T-cell (primary cell): ENCODE measurements at regions not wholly inside any gene's neighbourhood (a gene's known extent, or its start where the extent isn't known, plus 50 kb on each side); places are given as distances from the start of the nearest gene placed in this dataset.

Experiments used
- ATAC-seq, 4 experiments: fragments of 200-7000 bp in 3 of 4; fragments of 150-1000 bp in 1 of 4; cut with Tn5 transposase; replicated peaks in 1 of 4; 1 replicate in 3 of 4; 2 replicates in 1 of 4; pipeline ENCODE4 v1.10.0; 2021; ENCODE audit warnings: moderate library complexity in 3 of 4, mild to moderate bottlenecking in 2 of 4, moderate number of reproducible peaks in 1 of 4
- CTCF ChIA-PET, 2 donors: fragments of 300-600 bp; sonication (Branson Sonifier 250); formaldehyde crosslinking; loops; one replicate each; lab custom pipeline; 2022; ENCODE audit warnings: antibody characterized with exemption in 2 of 2; lab: Charles Lee
- POLR2A ChIA-PET, 2 donors: fragments of 300-600 bp; sonication (Branson Sonifier 250); formaldehyde crosslinking; loops; one replicate each; lab custom pipeline; 2022; ENCODE audit warnings: antibody characterized with exemption in 2 of 2; lab: Charles Lee
- DNase-seq, 35 experiments: peaks; one replicate each; pipeline versions ENCODE4 v3.0.0 to v3.0.0-alpha.2; 2013 to 2023
- H3K27ac ChIP-seq: one replicate; pipeline ENCODE4 v1.5.1; 2013; ENCODE audit warnings: low read length
- H3K27me3 ChIP-seq, 2 experiments: replicated peaks in 1 of 2; 1 replicate in 1 of 2; 2 replicates in 1 of 2; pipeline versions ENCODE4 v1.6.1 to v1.7.0; 2013; ENCODE audit warnings: low read length in 1 of 2, mixed read lengths in 1 of 2; ENCODE audit not compliant: control insufficient read depth in 2 of 2, insufficient read depth in 2 of 2; ENCODE audit errors: extremely low read depth in 1 of 2
- H3K36me3 ChIP-seq, 2 donors: 1 replicate in 1 of 2; 2 replicates in 1 of 2; pipeline versions ENCODE4 v1.6.1 to v1.7.0; 2013; ENCODE audit warnings: low read length in 1 of 2; ENCODE audit not compliant: control insufficient read depth in 2 of 2, insufficient read depth in 1 of 2; ENCODE audit errors: extremely low read depth in 1 of 2
- H3K4me1 ChIP-seq, 2 experiments: 1 replicate in 1 of 2; 2 replicates in 1 of 2; pipeline versions ENCODE4 v1.6.1 to v1.7.0; 2013; ENCODE audit warnings: low read length in 2 of 2, mixed read lengths in 1 of 2; ENCODE audit not compliant: insufficient read depth in 2 of 2, control insufficient read depth in 1 of 2; ENCODE audit errors: extremely low read depth in 1 of 2
- H3K4me3 ChIP-seq, 2 donors: 1 replicate in 1 of 2; 2 replicates in 1 of 2; pipeline versions ENCODE4 v1.5.1 to v1.7.0; 2013; ENCODE audit warnings: mild to moderate bottlenecking in 2 of 2, low read length in 1 of 2, moderate library complexity in 1 of 2; ENCODE audit not compliant: control insufficient read depth in 1 of 2; ENCODE audit errors: extremely low read depth in 1 of 2
- H3K9me3 ChIP-seq: 2 replicates; pipeline ENCODE4 v1.7.0; 2013
- H3K27ac Mint-ChIP-seq, 2 donors: one replicate each; pipeline ENCODE4 v1.8.0; 2020 to 2021; ENCODE audit warnings: mild to moderate bottlenecking in 2 of 2, mixed read lengths in 2 of 2
- H3K27me3 Mint-ChIP-seq, 2 donors: one replicate each; pipeline ENCODE4 v1.8.0; 2021 to 2022; ENCODE audit warnings: mixed read lengths in 2 of 2
- H3K36me3 Mint-ChIP-seq: one replicate; pipeline ENCODE4 v1.8.0; 2021; ENCODE audit warnings: mixed read lengths
- H3K4me1 Mint-ChIP-seq, 3 donors: one replicate each; pipeline ENCODE4 v1.8.0; 2020 to 2022; ENCODE audit warnings: mixed read lengths in 3 of 3, mild to moderate bottlenecking in 1 of 3
- H3K4me3 Mint-ChIP-seq, 3 donors: one replicate each; pipeline ENCODE4 v1.8.0; 2020 to 2022; ENCODE audit warnings: mild to moderate bottlenecking in 3 of 3, mixed read lengths in 3 of 3, moderate library complexity in 3 of 3
- H3K9me3 Mint-ChIP-seq, 3 donors: one replicate each; pipeline ENCODE4 v1.8.0; 2020 to 2022; ENCODE audit warnings: mixed read lengths in 3 of 3
- WGBS: methylation state at CpG from one replicate; pipeline ENCODE4 v1.1.5; 2013; ENCODE audit warnings: missing lambda C conversion rate; ENCODE audit not compliant: insufficient coverage; 5-methylcytosine and 5-hydroxymethylcytosine counted together

DNA sequence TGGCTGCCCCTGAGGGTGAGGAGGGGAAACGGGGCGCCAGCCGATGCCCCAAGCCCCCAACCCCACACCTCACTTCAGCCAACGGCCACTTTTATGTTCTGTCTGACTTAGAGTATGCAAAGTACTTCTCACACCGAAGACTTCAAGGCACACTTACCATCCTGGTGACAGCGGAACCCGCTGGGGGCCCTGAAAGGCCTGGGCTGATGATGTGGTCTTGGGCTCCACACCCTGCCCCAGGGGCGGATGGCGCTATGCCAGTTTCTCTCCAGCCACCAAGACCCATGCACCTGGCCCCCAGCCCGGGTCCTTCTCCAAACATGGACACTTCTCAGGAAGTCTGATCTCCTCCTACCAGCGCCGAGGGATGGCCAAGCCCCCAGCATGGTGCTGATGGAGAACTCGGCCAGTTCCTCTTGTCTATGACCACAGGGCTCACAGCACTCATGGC, 175.4 kb downstream of the CTTN start:
- no peaks in the 10 kb centered on the region for H3K9me3 Mint-ChIP-seq
- peaks cover 4 to 28% of the 10 kb centered on the region in 2 donors for H3K27me3 Mint-ChIP-seq
- H3K4me1 Mint-ChIP-seq, result no peaks in the 10 kb centered on the region
- no peak overlapping the region for H3K4me3 Mint-ChIP-seq
- no peak overlapping the region for H3K27ac Mint-ChIP-seq
- Histone ChIP-seq H3K4me3 (no peak overlapping the region), H3K27ac (no peak overlapping the region), H3K9me3 (no peaks in the 10 kb centered on the region), H3K4me1 (no peaks in the 10 kb centered on the region), H3K27me3 (peaks cover 0 to 34% of the 10 kb centered on the region in 2 experiments), H3K36me3 (no peaks in the 10 kb centered on the region)
- ChIA-PET POLR2A (no interaction called here), CTCF (no interaction called here)
- WGBS, result 86% methylated on average over 9 of the region's 13 CpGs
- no peaks in the 10 kb centered on the region for H3K36me3 Mint-ChIP-seq
- ATAC-seq, result no peak
- DNase-seq, result no peak

DNA sequence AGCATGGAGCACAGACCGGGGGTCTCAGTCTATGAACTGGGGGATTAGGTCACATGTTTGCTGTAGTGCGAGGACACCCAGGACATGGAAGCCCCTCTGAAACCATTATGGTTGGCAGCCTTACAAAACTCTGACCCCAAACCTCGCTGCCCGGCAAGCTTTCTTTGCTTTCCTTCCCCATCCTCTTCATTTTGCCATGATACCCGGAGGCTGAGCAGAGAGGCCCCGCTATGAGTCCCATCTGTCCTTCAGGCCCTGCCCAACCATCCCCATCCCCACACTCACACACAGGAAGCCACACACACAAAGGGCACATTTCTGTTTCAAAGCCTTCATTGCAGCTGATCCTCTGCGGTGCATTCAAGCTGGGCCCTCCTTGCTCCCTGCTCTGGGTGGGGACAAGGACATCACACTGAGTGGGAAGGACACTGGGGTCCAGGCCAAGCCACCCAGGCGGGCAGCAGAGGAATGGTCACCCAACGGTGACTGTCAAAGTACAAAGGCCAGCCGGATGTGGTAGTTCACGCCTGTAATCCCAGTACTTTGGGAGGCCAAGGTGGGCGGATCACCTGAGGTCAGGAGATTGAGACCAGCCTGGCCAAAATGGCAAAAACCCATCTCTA, 176.5 kb downstream of the CTTN start:
- Mint-ChIP-seq H3K27ac (no peak overlapping the region), H3K9me3 (no peaks in the 10 kb centered on the region), H3K27me3 (peaks cover 3 to 19% of the 10 kb centered on the region in 2 donors), H3K36me3 (no peaks in the 10 kb centered on the region), H3K4me1 (no peaks in the 10 kb centered on the region), H3K4me3 (no peak overlapping the region)
- ATAC-seq, result no peak
- POLR2A ChIA-PET, result no interaction called here
- Histone ChIP-seq H3K9me3 (no peaks in the 10 kb centered on the region), H3K27me3 (peaks cover 0 to 27% of the 10 kb centered on the region in 2 experiments), H3K4me1 (no peaks in the 10 kb centered on the region), H3K36me3 (no peaks in the 10 kb centered on the region), H3K27ac (no peak overlapping the region), H3K4me3 (no peak overlapping the region)
- CTCF ChIA-PET, result no interaction called here
- no peak for DNase-seq
- WGBS, result 86% methylated on average over 9 of the region's 12 CpGs

DNA sequence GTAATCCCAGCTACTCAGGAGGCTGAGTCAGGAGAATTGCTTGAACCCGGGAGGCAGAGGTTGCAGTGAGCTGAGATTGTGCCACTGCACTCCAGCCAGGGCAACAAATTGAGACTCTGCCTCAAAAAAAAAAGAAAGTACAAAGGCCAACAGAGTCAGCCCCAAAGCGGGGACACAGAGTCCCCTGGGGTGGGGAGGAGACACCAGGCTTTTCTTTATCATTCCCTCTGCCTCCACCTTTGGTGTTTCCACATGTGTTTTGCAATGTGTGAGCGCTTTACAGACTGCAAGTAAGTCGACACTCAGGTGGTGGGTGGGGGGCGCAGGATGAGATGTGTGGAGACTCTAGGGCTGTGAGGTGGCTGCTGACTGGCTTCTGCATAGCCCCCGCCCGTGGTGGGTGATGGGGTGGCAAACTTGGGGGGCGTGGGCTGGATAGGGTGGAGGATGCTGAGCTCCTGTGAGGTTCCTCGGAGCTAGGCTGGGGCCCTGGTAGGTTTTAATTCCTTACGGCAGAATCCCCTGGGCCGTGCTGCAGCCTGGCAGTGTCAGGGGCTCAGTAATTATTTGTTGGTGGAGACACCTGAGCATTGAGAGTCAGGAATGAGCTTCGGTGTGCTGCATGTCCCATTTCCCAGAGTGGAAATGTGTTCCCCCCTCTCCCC, 177.2 kb downstream of the CTTN start:
- no peaks in the 10 kb centered on the region for H3K4me1 ChIP-seq
- Mint-ChIP-seq H3K27ac (no peak overlapping the region), H3K36me3 (no peaks in the 10 kb centered on the region), H3K4me1 (no peaks in the 10 kb centered on the region), H3K27me3 (peaks cover 3 to 16% of the 10 kb centered on the region in 2 donors), H3K4me3 (no peak overlapping the region), H3K9me3 (no peaks in the 10 kb centered on the region)
- peaks cover 0 to 21% of the 10 kb centered on the region in 2 experiments for H3K27me3 ChIP-seq
- no peak for ATAC-seq
- POLR2A ChIA-PET, result no interaction called here
- CTCF ChIA-PET, result no interaction called here
- no peaks in the 10 kb centered on the region for H3K9me3 ChIP-seq
- H3K4me3 ChIP-seq, result no peak overlapping the region
- H3K36me3 ChIP-seq, result no peaks in the 10 kb centered on the region
- H3K27ac ChIP-seq, result no peak overlapping the region
- DNase-seq, result no peak
- WGBS, result 69% methylated on average over 6 of the region's 12 CpGs

DNA sequence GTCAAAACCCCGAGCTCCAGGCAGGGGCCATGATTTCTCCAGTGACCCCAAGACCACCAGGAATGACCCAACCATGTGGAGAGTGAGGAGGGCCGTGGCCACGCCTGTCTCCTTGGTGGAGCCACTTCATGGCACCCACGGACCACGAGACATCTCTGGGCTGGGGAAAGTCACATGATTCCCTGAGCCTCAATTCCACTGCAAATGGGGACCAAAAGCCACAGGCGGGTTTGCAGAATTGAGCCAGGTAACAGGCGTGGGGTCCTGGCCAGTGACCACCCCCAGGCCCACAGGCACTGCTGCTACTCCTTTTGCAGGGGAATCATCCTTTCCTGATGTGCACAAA, 178.9 kb downstream of the CTTN start:
- no peaks in the 10 kb centered on the region for H3K36me3 ChIP-seq
- Mint-ChIP-seq H3K9me3 (no peaks in the 10 kb centered on the region), H3K27ac (no peak overlapping the region), H3K27me3 (peaks cover 3 to 12% of the 10 kb centered on the region in 2 donors), H3K4me1 (no peaks in the 10 kb centered on the region), H3K4me3 (no peak overlapping the region), H3K36me3 (no peaks in the 10 kb centered on the region)
- 54% methylated on average over 6 of the region's 7 CpGs for WGBS
- ATAC-seq (no peak), DNase-seq (no peak)
- CTCF ChIA-PET, result no interaction called here
- no peaks in the 10 kb centered on the region for H3K9me3 ChIP-seq
- H3K4me3 ChIP-seq, result no peak overlapping the region
- POLR2A ChIA-PET, result no interaction called here
- no peak overlapping the region for H3K27ac ChIP-seq
- H3K4me1 ChIP-seq, result no peaks in the 10 kb centered on the region
- H3K27me3 ChIP-seq, result peaks cover 0 to 18% of the 10 kb centered on the region in 2 experiments

DNA sequence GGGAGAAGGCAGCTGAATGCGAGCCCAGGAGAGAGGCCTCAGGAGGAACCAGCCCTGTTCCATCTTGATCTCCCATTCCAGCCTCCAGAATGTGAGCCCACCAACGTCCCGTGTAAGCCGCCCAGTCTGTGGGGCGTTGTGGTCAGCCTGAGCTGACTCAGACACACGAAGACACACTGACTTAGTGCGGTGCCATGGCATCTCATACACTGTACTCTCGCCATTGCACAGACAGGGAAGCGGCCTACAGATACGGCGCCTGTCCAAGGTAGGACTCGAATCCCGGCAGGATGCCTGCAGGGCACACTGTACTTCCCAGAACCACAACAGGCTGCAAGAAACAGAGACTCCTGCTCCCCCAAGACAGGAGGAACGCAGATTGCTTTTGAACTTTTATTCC, 179.6 kb downstream of the CTTN start:
- ChIA-PET POLR2A (no interaction called here), CTCF (no interaction called here)
- WGBS, result 85% methylated on average over 8 of the region's 14 CpGs
- Mint-ChIP-seq H3K27ac (no peak overlapping the region), H3K36me3 (no peaks in the 10 kb centered on the region), H3K4me1 (no peaks in the 10 kb centered on the region), H3K27me3 (peaks cover 3 to 12% of the 10 kb centered on the region in 2 donors), H3K4me3 (no peak overlapping the region), H3K9me3 (no peaks in the 10 kb centered on the region)
- Histone ChIP-seq H3K27ac (no peak overlapping the region), H3K27me3 (peaks cover 0 to 21% of the 10 kb centered on the region in 2 experiments), H3K4me1 (no peaks in the 10 kb centered on the region), H3K4me3 (no peak overlapping the region), H3K9me3 (no peaks in the 10 kb centered on the region), H3K36me3 (no peaks in the 10 kb centered on the region)
- DNase-seq (no peak), ATAC-seq (no peak)

DNA sequence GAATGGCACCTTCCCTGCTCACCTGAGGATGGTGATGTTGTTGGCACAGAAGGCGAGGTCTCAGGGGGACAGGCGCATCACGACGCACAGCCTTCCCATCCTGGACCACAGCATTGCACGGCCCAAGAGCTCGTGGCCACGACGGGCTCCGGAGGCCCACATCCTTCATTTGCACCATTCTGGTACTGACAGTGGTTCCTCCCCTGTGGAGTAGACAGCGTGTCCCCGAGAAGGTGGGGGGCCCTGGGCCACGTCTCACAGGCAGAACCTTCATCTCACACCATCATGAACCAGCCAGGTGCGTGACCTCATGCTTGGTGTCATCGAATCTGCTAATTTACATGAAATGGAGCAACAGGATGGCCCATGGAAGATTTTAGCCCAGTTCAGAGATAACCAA, 180.0 kb downstream of the CTTN start:
- H3K9me3 Mint-ChIP-seq, result no peaks in the 10 kb centered on the region
- DNase-seq (no peak), ATAC-seq (no peak)
- Histone ChIP-seq H3K36me3 (no peaks in the 10 kb centered on the region), H3K4me1 (no peaks in the 10 kb centered on the region), H3K27ac (no peak overlapping the region), H3K9me3 (no peaks in the 10 kb centered on the region), H3K27me3 (peaks cover 0 to 21% of the 10 kb centered on the region in 2 experiments), H3K4me3 (no peak overlapping the region)
- WGBS, result 79% methylated on average over 13 of the region's 14 CpGs
- peaks cover 3 to 14% of the 10 kb centered on the region in 2 donors for H3K27me3 Mint-ChIP-seq
- no peaks in the 10 kb centered on the region for H3K4me1 Mint-ChIP-seq
- no peaks in the 10 kb centered on the region for H3K36me3 Mint-ChIP-seq
- H3K4me3 Mint-ChIP-seq, result no peak overlapping the region
- no peak overlapping the region for H3K27ac Mint-ChIP-seq
- ChIA-PET POLR2A (no interaction called here), CTCF (no interaction called here)
